ENCODE measurements at regions not wholly inside any gene's neighbourhood (a gene's known extent, or its start where the extent isn't known, plus 50 kb on each side); places are given as distances from the start of the nearest gene placed in this dataset.

- TF ChIP-seq ZNF280B (CRISPR knock-in tag; IDR thresholded peaks at IDR 0.05; ENCODE audit: borderline replicate concordance) (no peak), ZIK1 (CRISPR knock-in tag; IDR thresholded peaks at IDR 0.05; ENCODE audit: borderline replicate concordance, low read depth) (no peak), HMGXB4 (CRISPR knock-in tag; IDR thresholded peaks at IDR 0.05; ENCODE audit: borderline replicate concordance in 1 of 2, low read depth in 1 of 2) (no peak), ZNF232 (CRISPR knock-in tag; IDR thresholded peaks at IDR 0.05; ENCODE audit: borderline replicate concordance) (no peak)
These were observed 530.3 kb upstream of the KCNMB2 start (continued) for GRCh38 chr3:178005961-178006360.

- FAIRE-seq: no peak
- TF ChIP-seq ZNF740 (CRISPR knock-in tag; IDR thresholded peaks at IDR 0.05): no peak
- TF ChIP-seq ZBTB8A (CRISPR knock-in tag; IDR thresholded peaks at IDR 0.05; ENCODE audit: borderline replicate concordance, low read depth): no peak
- TF ChIP-seq SALL2 (CRISPR knock-in tag; IDR thresholded peaks at IDR 0.05): no peak
- TF ChIP-seq ZHX2 (IDR thresholded peaks at IDR 0.05; ENCODE audit: low read depth): no peak
- no peak for TF ChIP-seq ZHX2 (CRISPR knock-in tag; IDR thresholded peaks at IDR 0.05; ENCODE audit: borderline replicate concordance)
These were observed 525.9 kb upstream of the KCNMB2 start for GRCh38 chr3:178010306-178010705.

More at GRCh38 chr3:178010306-178010705, 525.9 kb upstream of the KCNMB2 start:
- Histone ChIP-seq H3K79me2 (ENCODE audit: insufficient read depth, low read length) (no peaks in the 10 kb centered on the region), H3K4me2 (ENCODE audit: low read depth, low read length) (no peak overlapping the region), H3K36me3 (replicated peaks in 1 of 2; ENCODE audit: control insufficient read depth in 1 of 2, insufficient read depth in 2 of 2, low read length in 2 of 2) (no peaks in the 10 kb centered on the region), H3K27ac (ENCODE audit: extremely low read length, insufficient read depth, low read length) (no peak overlapping the region), H3K27me3 (ENCODE audit: control insufficient read depth in 1 of 2, insufficient read depth in 2 of 2, low read length in 2 of 2) (no peaks in the 10 kb centered on the region), H3K9me3 (ENCODE audit: low read length) (no peaks in the 10 kb centered on the region), H3K4me1 (ENCODE audit: insufficient read depth, low read length) (no peaks in the 10 kb centered on the region), H4K20me1 (ENCODE audit: insufficient read depth, low read length) (no peaks in the 10 kb centered on the region), H3K4me3 (replicated peaks in 1 of 3; ENCODE audit: insufficient read depth in 1 of 3, low read depth in 2 of 3, low read length in 3 of 3) (no peak overlapping the region), H3K9ac (ENCODE audit: insufficient read depth, low read depth, low read length) (no peak overlapping the region), H2AFZ (ENCODE audit: low read length) (no peak overlapping the region)
- CTCF ChIA-PET (ENCODE audit: low intra/inter-chr PET ratio, low total read pairs): no interaction called here
- ATAC-seq (no peak), DNase-seq (ENCODE audit: low spot score) (no peak)
- intact Hi-C loops (cut with micrococcal nuclease; ENCODE audit: unreplicated experiment): no loop called here
- POLR2A ChIA-PET: no interaction called here
- WGBS (ENCODE audit: low lambda C conversion rate): 85% methylated on average over 2 of the region's 2 CpGs
- in situ Hi-C loops (cut with HindIII; ENCODE audit: extremely low pct_ligation_motif_present, low pct_unique_long_range_greater_than_20kb): no loop called here
- BruUV-seq (replicated peaks): no TSS peak
